ENCODE measurements at regions not wholly inside any gene's neighbourhood (a gene's known extent, or its start where the extent isn't known, plus 50 kb on each side); places are given as distances from the start of the nearest gene placed in this dataset.

GRCh38 chr12:114253976-114254778 lies 151.8 kb downstream of the TBX5 start:
- 56 to 84% methylated on average over 4 of the region's 4 CpGs for WGBS, 2 donors
- TF ChIP-seq POLR2A (IDR thresholded peaks at IDR 0.05) (no peak), CTCF (IDR thresholded peaks at IDR 0.05) (no peak)
- intact Hi-C loops (cut with DNase I; ENCODE audit: low total_unique reads): no loop called here
- no peak overlapping the region for H3K4me3 ChIP-seq (ENCODE audit: low read depth, poor library complexity, severe bottlenecking)
- DNase-seq (ENCODE audit: low spot score in 2 of 2): no peak

- 51% methylated on average over 7 of the region's 7 CpGs for whole genome bisulfite sequencing, 2 donors
- no peak overlapping the region for H3K4me3 ChIP-seq (ENCODE audit: low read depth, poor library complexity, severe bottlenecking)
- TF ChIP-seq CTCF (IDR thresholded peaks at IDR 0.05) (no peak), POLR2A (IDR thresholded peaks at IDR 0.05) (no peak)
- intact Hi-C loops (cut with DNase I; ENCODE audit: low total_unique reads): no loop called here
- DNase-seq (ENCODE audit: low spot score in 2 of 2): no peak
Measured at GRCh38 chr12:114248527-114248926, 157.4 kb downstream of the TBX5 start.

GRCh38 chr12:114245555-114245954 lies 160.4 kb downstream of the TBX5 start:
- WGBS, 2 donors: 28 to 33% methylated on average over 4 of the region's 4 CpGs
- intact Hi-C loops (cut with DNase I; ENCODE audit: low total_unique reads): no loop called here
- DNase-seq (ENCODE audit: low spot score in 2 of 2): no peak
- no peak for TF ChIP-seq POLR2A (IDR thresholded peaks at IDR 0.05)
- TF ChIP-seq CTCF (IDR thresholded peaks at IDR 0.05): no peak
- no peak overlapping the region for H3K4me3 ChIP-seq (ENCODE audit: low read depth, poor library complexity, severe bottlenecking)

- no peak overlapping the region for H3K4me3 ChIP-seq (ENCODE audit: low read depth, poor library complexity, severe bottlenecking)
- TF ChIP-seq POLR2A (IDR thresholded peaks at IDR 0.05) (no peak), CTCF (IDR thresholded peaks at IDR 0.05) (no peak)
- intact Hi-C loops (cut with DNase I; ENCODE audit: low total_unique reads): no loop called here
- no peak for DNase-seq (ENCODE audit: low spot score in 2 of 2)
- WGBS, 2 donors: 75 to 83% methylated on average over 4 of the region's 4 CpGs
Measured at GRCh38 chr12:114241973-114242434, 163.9 kb downstream of the TBX5 start.

- 63 to 64% methylated on average over 12 of the region's 12 CpGs for WGBS, 2 donors
- DNase-seq (ENCODE audit: low spot score in 2 of 2): peak in 1 of 2 donors; percentile 70
- no peak overlapping the region for H3K4me3 ChIP-seq (ENCODE audit: low read depth, poor library complexity, severe bottlenecking)
- intact Hi-C loops (cut with DNase I; ENCODE audit: low total_unique reads): no loop called here
- TF ChIP-seq CTCF (IDR thresholded peaks at IDR 0.05): no peak
- no peak for TF ChIP-seq POLR2A (IDR thresholded peaks at IDR 0.05)
Measured at GRCh38 chr12:114240288-114240687, 165.7 kb downstream of the TBX5 start.

Measured in lower leg skin (tissue), 4 donors.